Adipose tissue (tissue), 3 donors: ENCODE measurements at regions not wholly inside any gene's neighbourhood (a gene's known extent, or its start where the extent isn't known, plus 50 kb on each side); places are given as distances from the start of the nearest gene placed in this dataset.
"Not testable (repeated sequence)": the region's sequence is repeated elsewhere in the genome, so short reads cannot be mapped to it uniquely, and the experiment has no call there.

Source experiments
- H3K27ac ChIP-seq: one replicate; pipeline ENCODE4 v1.5.1; 2013; ENCODE audit warnings: low read depth, low read length
- WGBS, 3 donors: extraction: QIAGEN DNeasy Blood & Tissue Kit; methylation state at CpG; one replicate each; pipeline ENCODE4 v1.1.7; 2013; 5-methylcytosine and 5-hydroxymethylcytosine counted together
- donor health status: healthy with polysubstance abuse.
- donor health status: Bipolar disorder and iron deficiency.
- donor health status: healthy.

DNA sequence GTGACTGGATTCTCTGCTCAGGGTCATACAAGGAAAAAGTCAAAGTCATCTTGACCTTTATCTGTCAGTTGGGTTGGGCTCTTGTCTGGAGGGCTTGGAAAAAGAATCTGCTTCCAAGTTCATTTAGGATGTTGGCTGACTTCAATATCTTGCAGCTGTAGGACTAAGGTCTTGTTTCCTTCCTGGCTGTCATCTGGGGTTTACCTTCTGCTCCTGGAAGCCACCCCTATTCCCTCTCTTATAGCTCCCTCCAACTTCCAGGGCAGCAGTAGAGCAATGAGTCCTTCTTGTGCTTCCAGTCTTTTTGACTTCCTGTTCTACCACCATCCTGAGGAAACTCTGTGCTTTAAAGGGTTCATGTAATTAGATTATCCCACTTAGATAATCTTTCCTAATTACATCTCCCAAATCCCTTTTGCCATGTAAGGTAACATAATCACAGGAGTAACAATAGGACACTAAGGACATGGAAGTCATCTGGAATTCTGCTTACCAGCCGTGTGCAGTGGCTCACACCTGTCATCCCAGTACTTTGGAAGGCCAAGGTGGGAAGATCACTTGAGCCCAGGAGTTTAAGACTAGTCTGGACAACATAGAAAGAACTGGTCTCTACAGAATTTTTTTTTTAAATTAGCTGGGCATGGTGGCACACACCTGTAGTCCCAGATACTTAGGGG lies 170.7 kb upstream of the KITLG start:
- no peak overlapping the region for H3K27ac ChIP-seq
- WGBS, 3 donors = 72 to 89% (median 79%) methylated on average over 1 of the region's 1 CpG

DNA sequence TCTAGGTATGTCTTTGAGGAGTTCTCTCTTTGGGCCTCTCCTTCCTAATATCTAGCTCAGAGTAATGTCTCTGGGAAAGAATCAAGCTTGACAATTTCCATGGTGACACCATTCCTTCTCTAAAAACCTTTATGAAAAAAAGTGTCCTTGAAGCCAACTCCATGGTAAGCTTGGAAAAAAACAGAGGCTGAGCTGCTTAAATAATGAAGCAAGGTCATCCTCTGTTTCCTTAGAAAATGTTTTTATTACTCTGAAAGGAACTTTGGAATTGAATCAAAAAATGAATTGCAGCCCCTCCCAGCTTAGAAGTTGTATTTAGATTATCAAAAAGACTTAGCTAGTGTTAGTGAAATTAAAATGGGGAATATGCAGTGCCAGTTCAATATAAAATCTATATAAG lies 166.1 kb upstream of the KITLG start:
- no peak overlapping the region for H3K27ac ChIP-seq

DNA sequence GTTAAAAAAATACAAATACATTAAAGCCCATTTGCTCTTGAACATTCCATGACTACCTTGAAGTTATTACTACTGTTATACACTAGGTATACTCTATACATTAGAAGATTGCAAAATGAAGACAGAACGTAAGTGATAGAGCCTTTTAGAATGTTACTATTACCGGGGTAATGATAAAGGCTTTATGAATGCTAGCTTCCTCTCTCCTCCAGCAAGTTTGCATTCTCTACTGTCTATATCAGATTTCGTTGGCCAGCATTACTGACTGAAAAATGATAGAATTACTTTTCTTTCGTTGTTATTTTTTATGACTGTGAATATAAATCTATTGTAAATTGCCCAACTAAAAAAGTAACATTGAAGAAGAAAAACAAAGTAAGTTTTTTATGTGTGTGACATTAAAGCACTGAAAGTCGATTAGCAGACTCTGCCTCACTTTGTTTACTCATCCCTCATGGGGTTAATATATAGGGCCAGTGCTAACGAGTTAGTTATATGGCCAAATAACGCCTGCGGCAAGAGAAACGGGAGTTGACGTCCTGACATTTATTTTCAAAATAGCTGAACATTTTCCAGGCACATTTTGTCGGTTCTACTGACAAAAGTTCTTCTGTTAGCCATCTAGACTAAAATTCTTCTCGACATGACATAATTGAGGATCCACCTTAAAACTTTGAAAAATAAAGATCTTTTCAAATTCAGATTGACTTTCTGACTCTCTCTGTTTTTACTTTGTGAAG lies 163.8 kb upstream of the KITLG start:
- H3K27ac ChIP-seq = no peak overlapping the region
- 64 to 74% (median 64%) methylated on average over 12 of the region's 12 CpGs for WGBS, 3 donors

DNA sequence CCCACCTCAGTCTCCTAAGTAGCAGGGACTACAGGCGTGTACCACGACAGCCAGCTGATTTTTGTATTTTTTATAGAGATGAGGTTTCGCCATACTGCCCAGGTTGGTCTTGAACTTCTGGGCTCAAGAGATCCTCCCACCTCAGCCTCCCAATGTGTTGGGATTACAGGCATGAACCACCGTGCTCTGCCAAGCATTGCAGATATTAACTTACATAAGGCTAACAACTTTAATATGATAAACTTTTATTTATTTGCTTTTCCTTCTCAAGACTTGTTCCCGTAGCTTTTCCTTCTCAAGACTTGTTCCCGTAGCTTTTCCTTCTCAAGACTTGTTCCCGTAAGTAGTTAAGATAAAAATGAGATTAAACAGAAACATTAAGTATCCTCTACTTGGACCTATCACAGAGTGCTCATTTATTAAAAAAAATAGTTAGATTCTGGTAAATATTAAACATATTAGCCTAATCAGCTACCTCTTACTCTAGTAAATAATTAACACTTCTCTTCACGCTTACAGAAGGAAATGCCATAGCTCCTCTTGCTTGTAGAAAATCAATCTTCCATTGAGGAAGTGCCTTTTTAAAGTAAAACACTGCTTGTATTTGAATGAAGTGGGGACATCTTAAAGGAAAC lies 157.7 kb upstream of the KITLG start:
- no peak overlapping the region for H3K27ac ChIP-seq
- 41 to 89% (median 88%) methylated on average over 8 of the region's 8 CpGs for WGBS, 3 donors

DNA sequence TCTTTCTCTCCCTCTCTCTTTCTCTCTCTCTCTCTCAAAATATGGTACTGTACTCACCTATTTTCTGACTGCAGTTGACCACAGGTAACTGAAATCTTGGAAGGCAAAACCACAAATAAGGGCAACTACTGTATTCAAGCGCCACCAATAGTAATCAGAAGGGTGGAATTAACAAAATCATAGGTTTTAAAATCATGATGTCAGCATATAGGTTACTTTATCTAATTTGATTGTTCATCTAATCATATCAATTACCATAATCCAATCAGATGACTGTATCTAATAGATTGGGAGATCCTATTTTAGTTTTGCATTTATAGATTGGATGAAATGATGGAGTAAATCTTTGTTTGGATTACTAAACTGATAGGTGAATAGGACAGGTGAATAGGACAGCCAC lies 155.8 kb upstream of the KITLG start:
- no peak overlapping the region for H3K27ac ChIP-seq
- 93 to 100% (median 95%) methylated on average over 1 of the region's 1 CpG for WGBS, 3 donors

DNA sequence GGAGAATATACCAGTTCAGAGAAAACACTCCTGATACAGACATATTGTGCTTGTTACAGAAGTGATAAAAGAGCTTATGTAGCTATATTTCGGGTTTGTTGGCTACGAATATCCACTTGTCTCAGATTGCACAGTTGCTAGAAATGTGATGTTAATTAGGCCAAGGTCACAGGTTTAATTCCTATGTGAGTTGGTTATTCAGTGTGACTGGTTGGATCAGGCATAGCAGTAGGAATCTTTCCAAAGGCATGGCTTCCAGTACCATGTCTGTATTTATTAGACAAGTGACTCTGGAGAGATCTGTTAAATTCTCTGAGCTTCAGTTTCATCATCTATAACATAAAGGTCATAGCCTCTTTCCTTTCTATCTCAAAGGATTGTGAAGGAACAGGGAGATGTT lies 152.7 kb upstream of the KITLG start:
- 31 to 81% (median 73%) methylated on average over 2 of the region's 2 CpGs for WGBS, 3 donors
- no peak overlapping the region for H3K27ac ChIP-seq

DNA sequence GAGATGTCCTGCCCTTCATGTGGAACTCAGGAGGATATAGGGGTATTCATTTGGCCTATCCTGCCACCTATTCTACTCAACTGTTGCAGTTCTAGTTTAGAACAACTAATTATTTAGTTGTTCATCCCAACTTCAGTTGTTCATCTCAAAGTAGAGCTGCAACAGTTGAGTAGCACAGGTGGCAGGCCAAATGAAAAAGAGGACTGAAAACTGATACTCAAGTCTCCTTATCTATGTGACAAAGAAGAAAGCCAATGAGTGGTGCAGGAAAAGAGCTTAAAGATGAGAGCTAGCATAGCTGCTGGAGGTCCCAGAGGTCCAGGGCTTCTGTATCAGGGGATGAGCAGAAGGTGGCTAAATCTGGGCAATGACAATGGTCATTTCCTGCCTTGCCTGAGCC lies 148.9 kb upstream of the KITLG start:
- no peak overlapping the region for H3K27ac ChIP-seq

DNA sequence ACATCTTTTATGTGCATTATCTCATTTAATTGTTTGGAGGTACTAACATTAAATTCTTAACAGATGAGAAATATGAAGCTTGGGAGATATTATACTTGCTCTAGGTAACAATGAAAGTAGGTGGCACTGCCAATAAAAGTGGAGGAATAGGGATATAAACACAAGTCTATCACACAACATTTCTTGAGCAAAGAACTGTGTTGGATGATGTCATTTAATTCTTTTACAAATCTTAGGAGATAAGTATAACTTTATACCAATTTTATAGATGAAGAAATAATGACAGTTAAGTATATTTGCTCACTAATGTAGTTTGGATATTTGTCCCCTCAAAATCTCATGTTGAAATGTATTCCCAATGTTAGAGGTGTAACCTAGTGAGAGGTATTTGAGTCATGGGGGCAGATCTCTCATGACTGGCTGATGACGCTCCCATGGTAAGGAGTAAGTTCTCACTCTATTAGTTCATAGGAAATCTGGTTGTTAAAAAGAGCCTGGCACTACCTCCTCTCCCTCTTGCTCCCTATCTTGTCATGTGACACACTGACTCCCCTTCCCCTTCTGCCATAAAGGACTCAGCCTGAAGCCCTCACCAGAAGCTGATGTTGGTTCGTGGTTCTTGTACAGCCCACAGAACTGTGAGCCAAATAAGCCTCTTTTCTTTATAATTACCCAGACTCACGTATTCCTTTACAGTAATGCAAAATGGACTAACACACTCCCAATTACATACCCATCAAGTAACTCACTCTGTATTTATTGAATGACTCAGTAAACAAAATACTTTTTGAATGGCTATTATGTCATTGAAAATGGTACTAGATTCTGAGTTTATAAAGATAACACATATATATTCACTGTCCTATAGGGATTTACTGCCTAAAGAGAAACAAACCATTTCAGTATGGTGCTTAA lies 146.8 kb upstream of the KITLG start:
- 94 to 97% (median 96%) methylated on average over 3 of the region's 3 CpGs for WGBS, 3 donors
- H3K27ac ChIP-seq = no peak overlapping the region

DNA sequence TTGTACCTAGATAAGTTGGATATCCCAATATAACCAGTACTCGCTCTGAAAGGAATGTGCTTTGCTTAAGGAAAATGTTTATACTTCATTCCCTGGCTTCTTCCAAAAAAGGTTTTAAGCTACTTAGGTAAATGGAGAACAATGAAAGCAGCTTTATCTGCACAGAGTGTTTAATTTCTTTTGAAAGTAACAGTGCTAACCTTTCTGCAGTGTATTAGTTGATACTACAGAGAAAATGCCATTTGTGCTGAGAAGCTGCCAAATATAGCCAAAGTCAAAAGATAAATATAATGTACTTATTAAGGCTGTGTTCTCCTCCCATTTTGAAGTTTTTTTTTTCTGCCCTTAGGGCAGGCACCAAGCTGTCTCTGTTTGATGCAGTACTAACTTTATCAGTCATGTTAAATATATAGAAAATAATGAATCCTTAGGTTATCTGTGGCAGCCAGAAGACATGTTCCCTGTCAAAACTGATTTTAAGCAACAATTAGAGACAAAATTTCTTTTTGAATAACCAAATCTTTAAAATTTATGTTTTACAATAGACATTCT lies 145.4 kb upstream of the KITLG start:
- no peak overlapping the region for H3K27ac ChIP-seq
- WGBS, 3 donors = 41 to 94% (median 81%) methylated on average over 1 of the region's 1 CpG

DNA sequence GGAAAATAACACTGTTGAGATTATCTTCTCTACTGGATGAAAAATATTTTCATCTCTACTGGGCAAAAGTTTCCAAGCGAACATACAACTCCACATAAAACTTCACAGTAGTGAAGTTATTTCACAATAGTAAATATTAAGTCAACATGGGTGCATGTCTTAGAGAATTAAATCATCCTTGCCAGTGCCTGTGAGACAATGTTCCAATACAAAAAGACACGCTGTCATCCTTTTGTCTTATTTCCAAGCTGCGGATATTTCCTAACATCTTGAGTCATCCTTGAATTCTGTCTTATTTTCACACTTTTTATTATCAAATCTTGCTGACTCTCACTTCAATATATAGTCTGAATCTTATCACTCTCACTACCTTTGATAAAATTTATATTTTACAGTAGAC lies 142.9 kb upstream of the KITLG start:
- 61 to 88% (median 79%) methylated on average over 3 of the region's 3 CpGs for WGBS, 3 donors
- H3K27ac ChIP-seq = no peak overlapping the region

DNA sequence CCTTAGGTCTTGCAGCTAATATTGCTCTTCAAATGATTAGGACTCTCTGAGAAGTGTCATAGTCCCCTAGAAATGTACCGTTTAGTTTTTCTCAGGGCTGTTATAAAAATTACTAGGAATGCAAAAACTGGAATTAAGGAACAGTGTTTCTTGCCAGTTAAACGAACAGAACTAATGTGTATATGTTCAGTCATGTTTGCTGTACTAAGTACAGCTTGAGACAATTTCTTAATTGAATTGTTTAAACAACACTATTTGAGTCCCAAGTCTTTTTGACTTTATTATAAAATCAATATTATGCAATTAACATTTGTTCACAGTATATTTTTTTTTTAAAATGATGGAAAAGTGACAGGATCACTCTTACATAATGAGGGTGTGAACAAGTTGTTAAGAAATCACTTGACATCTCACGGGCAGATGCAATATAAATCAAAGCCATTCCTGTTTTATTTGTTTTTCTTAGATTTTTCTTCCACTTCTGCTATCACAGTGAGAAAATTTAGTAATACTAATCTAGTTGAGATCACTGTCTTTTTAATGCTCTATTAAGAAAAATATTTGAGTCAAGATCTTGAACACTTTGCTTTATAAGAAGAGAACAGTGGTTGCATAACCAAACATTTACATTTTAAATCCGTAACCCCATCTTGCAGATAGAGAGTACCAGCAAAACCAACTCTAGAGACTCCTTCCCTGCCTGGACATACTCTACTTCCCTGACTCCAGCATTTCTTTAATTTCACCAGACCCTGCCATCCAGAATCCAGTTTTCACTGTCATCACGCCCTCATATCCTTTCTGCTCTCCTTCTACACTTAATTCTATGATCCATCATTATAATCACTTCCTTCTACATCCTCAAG lies 140.7 kb upstream of the KITLG start:
- 61 to 74% (median 71%) methylated on average over 5 of the region's 5 CpGs for WGBS, 3 donors
- H3K27ac ChIP-seq = no peak overlapping the region

DNA sequence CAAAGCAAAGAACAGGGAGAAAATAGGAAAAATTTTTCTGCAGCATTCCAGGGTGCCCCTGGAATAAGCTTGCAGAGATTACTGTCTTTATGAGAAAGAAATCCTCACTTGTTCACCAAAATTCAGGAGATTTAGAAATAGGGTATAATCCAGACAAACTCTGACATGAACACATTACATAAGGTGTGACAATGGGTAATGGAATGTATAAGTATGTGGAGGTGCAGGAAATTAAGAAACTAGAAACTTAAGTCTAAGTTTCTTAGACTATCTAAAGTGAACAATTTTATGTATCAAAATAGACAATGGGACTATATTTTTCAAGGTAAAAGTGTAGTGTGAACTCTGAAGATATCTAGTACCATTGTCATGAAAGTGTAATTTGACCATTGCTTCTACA lies 140.0 kb upstream of the KITLG start:
- H3K27ac ChIP-seq = no peak overlapping the region

DNA sequence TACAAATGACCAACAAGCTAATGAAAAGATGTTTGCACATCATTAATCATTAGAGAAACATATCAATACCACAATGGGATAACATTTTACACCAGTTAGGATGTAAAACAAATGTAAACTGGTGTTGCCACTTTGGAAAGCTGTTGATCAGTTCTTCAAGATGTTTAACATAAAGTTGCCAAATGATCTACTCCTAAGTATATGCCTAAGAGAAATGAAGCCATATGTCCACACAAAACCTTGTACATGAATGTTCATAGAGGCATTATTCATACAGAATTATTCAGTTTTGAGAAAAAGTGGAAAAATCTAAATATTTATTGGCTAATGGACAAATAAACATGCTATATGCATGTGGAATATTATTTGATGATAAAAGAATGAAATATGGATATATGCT lies 136.9 kb upstream of the KITLG start:
- H3K27ac ChIP-seq = no peak overlapping the region

DNA sequence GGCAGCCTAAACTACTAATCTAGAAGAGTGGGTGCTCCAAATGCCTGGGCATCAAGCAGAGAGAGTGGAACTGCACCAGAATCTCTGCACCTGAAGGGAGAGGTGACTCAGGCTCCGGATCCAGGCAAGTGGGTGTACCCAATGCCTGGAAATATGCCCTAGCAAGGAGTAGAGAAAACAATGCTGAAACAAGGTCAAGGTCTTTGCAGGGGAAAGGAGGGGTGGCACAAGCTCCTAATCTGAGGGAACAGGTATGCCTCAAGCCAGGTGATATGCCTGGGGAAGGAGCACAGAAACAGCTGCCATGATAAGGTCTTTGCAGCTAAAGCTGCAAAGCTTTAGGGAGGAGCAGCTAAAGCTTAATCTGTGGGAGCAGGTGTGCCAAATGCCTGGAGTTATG lies 136.0 kb upstream of the KITLG start:
- no peak overlapping the region for H3K27ac ChIP-seq
- WGBS, 3 donors = 40 to 82% (median 80%) methylated on average over 1 of the region's 1 CpG

DNA sequence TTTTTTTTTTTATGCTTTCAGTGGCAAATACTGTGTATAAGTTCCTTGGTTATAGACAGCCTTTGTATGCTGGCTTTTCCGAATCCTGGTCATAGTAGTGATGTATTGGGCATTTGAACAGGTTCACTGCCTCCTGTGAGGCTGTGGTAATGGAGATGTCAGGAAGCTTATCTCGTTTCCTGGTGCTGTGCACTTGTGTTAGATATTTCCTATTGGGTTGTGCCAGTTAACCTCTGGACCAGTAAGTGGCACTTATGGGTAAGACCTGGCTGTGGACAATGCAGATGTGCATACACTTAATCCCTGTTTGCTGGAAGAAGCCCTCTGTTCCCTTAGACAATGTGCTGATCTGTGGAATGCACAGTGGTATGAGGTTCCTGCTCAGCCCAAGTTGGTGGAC lies 135.4 kb upstream of the KITLG start:
- no peak overlapping the region for H3K27ac ChIP-seq
- 54 to 72% (median 71%) methylated on average over 2 of the region's 2 CpGs for whole genome bisulfite sequencing, 3 donors

DNA sequence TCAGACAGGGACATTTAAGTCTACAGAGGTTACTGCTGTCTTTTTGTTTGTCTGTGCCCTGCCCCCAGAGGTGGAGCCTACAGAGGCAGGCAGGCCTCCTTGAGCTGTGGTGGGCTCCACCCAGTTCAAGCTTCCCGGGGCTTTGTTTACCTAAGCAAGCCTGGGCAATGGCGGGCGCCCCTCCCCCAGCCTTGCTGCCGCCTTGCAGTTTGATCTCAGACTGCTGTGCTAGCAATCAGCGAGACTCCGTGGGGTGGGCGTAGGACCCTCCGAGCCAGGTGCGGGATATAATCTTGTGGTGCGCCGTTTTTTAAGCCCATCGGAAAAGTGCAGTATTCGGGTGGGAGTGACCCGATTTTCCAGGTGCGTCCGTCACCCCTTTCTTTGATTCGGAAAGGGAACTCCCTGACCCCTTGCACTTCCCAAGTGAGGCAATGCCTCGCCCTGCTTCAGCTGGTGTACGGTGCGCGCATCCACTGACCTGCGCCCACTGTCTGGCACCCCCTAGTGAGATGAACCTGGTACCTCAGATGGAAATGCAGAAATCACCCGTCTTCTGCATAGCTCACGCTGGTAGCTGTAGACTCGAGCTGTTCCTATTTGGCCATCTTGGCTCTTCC lies 134.1 kb upstream of the KITLG start:
- not testable (repeated sequence) for H3K27ac ChIP-seq
- WGBS, 3 donors = 90 to 95% (median 94%) methylated on average over 23 to 25 of the region's 25 CpGs

DNA sequence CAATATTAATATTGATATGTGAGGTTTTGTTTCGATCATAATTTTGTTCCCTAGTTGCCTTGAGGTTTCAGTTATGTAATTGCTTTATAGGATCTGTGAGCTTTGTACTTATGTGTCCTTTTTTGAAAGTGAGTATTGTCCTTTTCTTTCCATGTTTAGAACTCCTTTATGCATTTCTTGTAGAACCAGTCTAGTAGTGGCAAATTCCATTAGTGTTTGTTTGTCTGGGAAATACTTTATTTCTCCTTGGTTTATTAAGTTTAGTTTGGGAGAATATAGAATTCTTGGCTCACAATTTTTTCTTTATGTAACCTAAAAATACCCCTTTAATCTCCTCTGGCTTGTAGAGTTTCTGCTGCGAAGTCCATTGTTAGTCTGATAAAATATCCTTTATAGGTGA lies 127.5 kb upstream of the KITLG start:
- WGBS, 3 donors = 92 to 96% (median 93%) methylated on average over 2 of the region's 2 CpGs

DNA sequence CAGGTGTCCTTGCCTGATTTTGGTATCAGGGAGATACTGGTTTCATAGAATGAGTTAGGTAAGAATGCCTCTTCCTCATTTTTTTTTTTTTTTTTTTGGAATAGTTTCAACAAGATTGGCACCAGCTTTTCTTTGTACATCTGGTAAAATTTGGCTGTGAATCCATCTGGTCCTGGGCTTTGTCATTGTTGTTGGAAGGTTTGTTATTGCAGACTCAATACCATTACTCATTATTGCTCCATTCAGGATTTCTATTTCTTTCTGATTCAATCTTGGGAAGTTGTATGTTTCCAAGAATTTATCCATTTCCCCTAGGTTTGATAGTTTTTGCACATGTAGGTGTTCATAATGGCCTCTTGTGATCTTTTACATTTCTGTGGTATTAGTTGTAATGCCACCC lies 126.0 kb upstream of the KITLG start:
- no peak overlapping the region for H3K27ac ChIP-seq

More for the DNA sequence above, 127.5 kb upstream of the KITLG start:
- no peak overlapping the region for H3K27ac ChIP-seq
